Endothelial cell of umbilical vein (primary cell): ENCODE measurements at regions not wholly inside any gene's neighbourhood (a gene's known extent, or its start where the extent isn't known, plus 50 kb on each side); places are given as distances from the start of the nearest gene placed in this dataset.

Source experiments
- BruUV-seq: library from RNA; stranded (reverse); fragments of 400-500 nt; replicated peaks from 2 replicates; lab custom pipeline; 2021; lab: Mats Ljungman, UMichigan
- CTCF ChIA-PET: fragments of 300-600, 350-600 bp; sonication (Branson Sonifier 250); formaldehyde crosslinking; loops from one replicate; lab custom pipeline; 2021; ENCODE audit warnings: antibody characterized with exemption, inconsistent platforms; lab: Charles Lee
- POLR2A ChIA-PET: fragments of 300-600, 350-600 bp; sonication (Branson Sonifier 250); formaldehyde crosslinking; loops from one replicate; lab custom pipeline; 2021; ENCODE audit warnings: antibody characterized with exemption, inconsistent platforms; lab: Charles Lee
- DNase-seq: peaks from one replicate; pipeline ENCODE4 v3.0.0-alpha.2; 2011; ENCODE audit warnings: low read depth, low spot score
- FAIRE-seq: peaks from 2 replicates; lab custom pipeline; 2011; peaks lifted over from hg19 to GRCh38; lab: Jason Lieb, UNC
- H2AFZ ChIP-seq: 2 replicates; pipeline ENCODE4 v1.6.0; 2012; ENCODE audit warnings: low read depth, low read length, control low read depth, inconsistent platforms
- H3K27ac ChIP-seq: 2 replicates; pipeline ENCODE4 v1.5.1; 2011; ENCODE audit warnings: low read depth, mild to moderate bottlenecking, control low read depth, low read length, moderate library complexity; ENCODE audit not compliant: insufficient read depth
- H3K27me3 ChIP-seq, 2 experiments: 2 replicates each; pipeline versions ENCODE4 v1.6.0 to v1.6.1; 2011; ENCODE audit warnings: low read length in 2 of 2, mixed read lengths in 1 of 2; ENCODE audit not compliant: control insufficient read depth in 2 of 2, insufficient read depth in 2 of 2
- H3K36me3 ChIP-seq, 2 experiments: 2 replicates in 1 of 2; 3 replicates in 1 of 2; pipeline ENCODE4 v1.5.1; 2011; ENCODE audit warnings: low read length in 2 of 2, mild to moderate bottlenecking in 1 of 2, moderate library complexity in 1 of 2; ENCODE audit not compliant: control insufficient read depth in 2 of 2, insufficient read depth in 2 of 2; ENCODE audit errors: extremely low read depth in 1 of 2
- H3K4me1 ChIP-seq: 3 replicates; pipeline ENCODE4 v1.5.1; 2011; ENCODE audit warnings: mild to moderate bottlenecking, low read length; ENCODE audit not compliant: control insufficient read depth, insufficient read depth; ENCODE audit errors: extremely low read depth
- H3K4me2 ChIP-seq: 2 replicates; pipeline ENCODE4 v1.6.1; 2011; ENCODE audit warnings: low read length, control low read depth, mixed read lengths; ENCODE audit not compliant: insufficient read depth
- H3K4me3 ChIP-seq, 3 experiments: fragments of 200-600 bp in 1 of 3; sonication (generic), shearing (Covaris generic) in 1 of 3; replicated peaks in 1 of 3; 2 replicates each; pipeline ENCODE4 v1.5.1; 2011 to 2016; ENCODE audit warnings: control low read depth in 3 of 3, low read length in 3 of 3, mild to moderate bottlenecking in 2 of 3, inconsistent platforms in 1 of 3, low read depth in 1 of 3, moderate library complexity in 1 of 3; ENCODE audit not compliant: insufficient read depth in 1 of 3
- H3K79me2 ChIP-seq: 2 replicates; pipeline ENCODE4 v1.6.0; 2012; ENCODE audit warnings: low read length, inconsistent platforms; ENCODE audit not compliant: control insufficient read depth, insufficient read depth
- H3K9ac ChIP-seq: replicated peaks from 2 replicates; pipeline ENCODE3; 2011; ENCODE audit warnings: low read length, control low read depth; ENCODE audit not compliant: insufficient read depth; ENCODE audit errors: extremely low read depth
- H3K9me1 ChIP-seq: replicated peaks from 3 replicates; pipeline ENCODE4 v1.6.0; 2011; ENCODE audit warnings: mild to moderate bottlenecking, low read length; ENCODE audit not compliant: control insufficient read depth, insufficient read depth; ENCODE audit errors: extremely low read depth
- H3K9me3 ChIP-seq: replicated peaks from 2 replicates; pipeline ENCODE4 v1.5.1; 2012; ENCODE audit warnings: low read length, inconsistent platforms; ENCODE audit not compliant: control insufficient read depth, insufficient read depth
- H4K20me1 ChIP-seq: replicated peaks from 2 replicates; pipeline ENCODE3; 2011; ENCODE audit warnings: mild to moderate bottlenecking, low read length; ENCODE audit not compliant: control insufficient read depth, insufficient read depth; ENCODE audit errors: extremely low read depth
- EZH2 ChIP-seq: IDR thresholded peaks from 2 replicates; pipeline ENCODE4 v1.6.1; 2012; ENCODE audit warnings: borderline replicate concordance, low read depth, mild to moderate bottlenecking, moderate library complexity, low read length, inconsistent platforms; ENCODE audit not compliant: severe bottlenecking
- JUN ChIP-seq: IDR thresholded peaks from 2 replicates; pipeline ENCODE4 v1.6.1; 2011; ENCODE audit warnings: borderline replicate concordance, low read depth; ENCODE audit not compliant: insufficient read length, insufficient read depth
- POLR2A ChIP-seq: IDR thresholded peaks from 2 replicates; pipeline ENCODE4 v1.6.1; 2012; ENCODE audit warnings: low read depth, mild to moderate bottlenecking, control low read depth, low read length
- POLR2AphosphoS5 ChIP-seq: IDR thresholded peaks from 2 replicates; pipeline ENCODE4 v1.6.1; 2012; ENCODE audit warnings: low read depth, mild to moderate bottlenecking, control low read depth, low read length, moderate library complexity; ENCODE audit not compliant: insufficient read depth
- dilution Hi-C: fragments of 300-500 bp; cut with MboI; formaldehyde crosslinking; loops from one replicate; pipeline ENCODE4 v1.15.0; 2019; ENCODE audit warnings: low sequenced_read_pairs; ENCODE audit not compliant: extremely low pct_ligation_motif_present
- intact Hi-C: fragments of 100-400 bp; cut with micrococcal nuclease; formaldehyde crosslinking; loops from one replicate; pipeline ENCODE4 v1.10.0; 2022

DNA sequence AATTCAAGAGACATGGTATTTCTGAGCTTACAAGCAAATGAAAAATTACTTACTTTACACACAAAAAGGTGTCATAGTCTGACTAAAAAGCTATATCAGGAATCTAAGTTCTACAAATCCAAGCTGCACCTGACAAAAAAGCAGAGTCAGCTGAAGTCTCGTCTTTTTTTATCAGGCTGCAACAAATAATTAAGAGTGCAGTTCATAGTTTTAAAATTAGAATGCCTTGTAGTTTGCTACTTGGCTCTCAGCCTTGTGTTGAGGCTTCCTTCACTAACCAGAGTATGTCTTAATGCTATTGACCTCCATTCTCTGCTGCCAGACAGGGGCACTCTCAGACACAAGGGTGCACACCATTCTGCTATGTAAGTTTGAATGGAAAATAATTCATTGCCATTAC lies 940.7 kb downstream of the PCDH7 start:
- no peaks in the 10 kb centered on the region for H3K79me2 ChIP-seq
- CTCF ChIA-PET, result no interaction called here
- H3K4me3 ChIP-seq, result no peak overlapping the region
- no peak overlapping the region for H3K9ac ChIP-seq
- no peak for TF ChIP-seq POLR2A
- TF ChIP-seq EZH2, result no peak
- no peak for TF ChIP-seq JUN
- H2AFZ ChIP-seq, result no peak overlapping the region
- no peaks in the 10 kb centered on the region for H3K9me1 ChIP-seq
- intact Hi-C loops, result no loop called here
- no peak overlapping the region for H3K27ac ChIP-seq
- DNase-seq (no peak), FAIRE-seq (no peak)
- no peaks in the 10 kb centered on the region for H4K20me1 ChIP-seq
- H3K4me2 ChIP-seq, result no peak overlapping the region
- no peaks in the 10 kb centered on the region for H3K9me3 ChIP-seq
- no peaks in the 10 kb centered on the region for H3K27me3 ChIP-seq
- H3K36me3 ChIP-seq, result no peaks in the 10 kb centered on the region
- POLR2A ChIA-PET, result no interaction called here
- dilution Hi-C loops, result no loop called here
- BruUV-seq, result no TSS peak
- no peaks in the 10 kb centered on the region for H3K4me1 ChIP-seq

- Histone ChIP-seq H3K36me3 (no peaks in the 10 kb centered on the region), H2AFZ (no peak overlapping the region)
- no peak for FAIRE-seq
Measured at GRCh38 chr4:31662951-31663350, 942.8 kb downstream of the PCDH7 start.

More at GRCh38 chr4:31662951-31663350, 942.8 kb downstream of the PCDH7 start:
- dilution Hi-C loops (no loop called here), intact Hi-C loops (no loop called here)
- Histone ChIP-seq H3K4me1 (no peaks in the 10 kb centered on the region), H3K9ac (no peak overlapping the region), H3K4me2 (no peak overlapping the region), H3K9me3 (no peaks in the 10 kb centered on the region), H3K79me2 (no peaks in the 10 kb centered on the region), H3K9me1 (no peaks in the 10 kb centered on the region), H3K27ac (no peak overlapping the region), H4K20me1 (no peaks in the 10 kb centered on the region), H3K4me3 (no peak overlapping the region), H3K27me3 (no peaks in the 10 kb centered on the region)
- BruUV-seq, result no TSS peak
- TF ChIP-seq POLR2AphosphoS5 (no peak), POLR2A (no peak)
- ChIA-PET POLR2A (no interaction called here), CTCF (no interaction called here)
- DNase-seq, result no peak
